Naive thymus-derived CD8-positive, alpha-beta T cell (primary cell): ENCODE measurements at regions not wholly inside any gene's neighbourhood (a gene's known extent, or its start where the extent isn't known, plus 50 kb on each side); places are given as distances from the start of the nearest gene placed in this dataset.

Source experiments
- ATAC-seq, 2 donors: fragments of 150-1000 bp; cut with Tn5 transposase in 1 of 2; sonication (Bioruptor Pico), chemical (Tn5 transposase) in 1 of 2; 1 replicate in 1 of 2; 2 replicates in 1 of 2; pipeline ENCODE4 v1.10.0; 2021; ENCODE audit warnings: mild to moderate bottlenecking in 2 of 2, moderate library complexity in 2 of 2
- POLR2A ChIA-PET: fragments of 350-600 bp; sonication (Branson Sonifier 250); formaldehyde crosslinking; loops from one replicate; lab custom pipeline; 2021; ENCODE audit warnings: antibody characterized with exemption; lab: Charles Lee
- DNase-seq, 10 donors: peaks; one replicate each; pipeline versions ENCODE4 v3.0.0 to v3.0.0-alpha.2; 2020 to 2022
- H3K27ac Mint-ChIP-seq, 10 donors: one replicate each; pipeline ENCODE4 v1.8.0; 2020 to 2022; ENCODE audit warnings: mild to moderate bottlenecking in 10 of 10, mixed read lengths in 10 of 10, moderate library complexity in 4 of 10, inconsistent platforms in 1 of 10
- H3K27me3 Mint-ChIP-seq, 5 donors: one replicate each; pipeline ENCODE4 v1.8.0; 2021 to 2022; ENCODE audit warnings: mixed read lengths in 5 of 5
- H3K36me3 Mint-ChIP-seq, 3 donors: one replicate each; pipeline ENCODE4 v1.8.0; 2020 to 2022; ENCODE audit warnings: mixed read lengths in 3 of 3, mild to moderate bottlenecking in 2 of 3, inconsistent platforms in 1 of 3
- H3K4me1 Mint-ChIP-seq, 4 donors: one replicate each; pipeline ENCODE4 v1.8.0; 2021 to 2022; ENCODE audit warnings: mixed read lengths in 4 of 4
- H3K4me3 Mint-ChIP-seq, 10 donors: one replicate each; pipeline ENCODE4 v1.8.0; 2020 to 2022; ENCODE audit warnings: mild to moderate bottlenecking in 10 of 10, mixed read lengths in 10 of 10, moderate library complexity in 6 of 10, inconsistent platforms in 1 of 10
- H3K9me3 Mint-ChIP-seq, 9 donors: one replicate each; pipeline ENCODE4 v1.8.0; 2020 to 2022; ENCODE audit warnings: mixed read lengths in 9 of 9, mild to moderate bottlenecking in 3 of 9, inconsistent platforms in 1 of 9, moderate library complexity in 1 of 9

GRCh38 chr2:128630974-128631697 is 312.5 kb upstream of the HS6ST1 start:
- ATAC-seq (no peak), DNase-seq (peak in 2 of 10 donors; percentile 2 to 9)
- H3K27me3 Mint-ChIP-seq: peaks cover 0 to under 1% (median 0%) of the 10 kb centered on the region in 5 donors
- no peak overlapping the region for H3K4me3 Mint-ChIP-seq
- H3K36me3 Mint-ChIP-seq: no peaks in the 10 kb centered on the region
- POLR2A ChIA-PET: no interaction called here
- no peaks in the 10 kb centered on the region for H3K9me3 Mint-ChIP-seq
- H3K4me1 Mint-ChIP-seq: peaks cover 0 to 2% (median 0%) of the 10 kb centered on the region in 4 donors
- peak overlapping the region in 1 of 10 donors; percentile 2 for H3K27ac Mint-ChIP-seq

- no peaks in the 10 kb centered on the region for H3K9me3 Mint-ChIP-seq
- no peaks in the 10 kb centered on the region for H3K36me3 Mint-ChIP-seq
Observed at GRCh38 chr2:128631698-128632500, 313.2 kb upstream of the HS6ST1 start.

GRCh38 chr2:128632501-128632800 is 313.8 kb upstream of the HS6ST1 start:
- H3K4me3 Mint-ChIP-seq: no peak overlapping the region
- ATAC-seq: no peak
- no peak overlapping the region for H3K27ac Mint-ChIP-seq
- peaks cover 0 to 3% (median 2%) of the 10 kb centered on the region in 5 donors for H3K27me3 Mint-ChIP-seq
- H3K36me3 Mint-ChIP-seq: no peaks in the 10 kb centered on the region
- peaks cover 0 to 2% (median under 1%) of the 10 kb centered on the region in 4 donors for H3K4me1 Mint-ChIP-seq
- DNase-seq: no peak
- no peaks in the 10 kb centered on the region for H3K9me3 Mint-ChIP-seq
- POLR2A ChIA-PET: no interaction called here

More at GRCh38 chr2:128631698-128632500, 313.2 kb upstream of the HS6ST1 start:
- ATAC-seq (no peak), DNase-seq (peak in 1 of 10 donors; percentile 14)
- H3K4me1 Mint-ChIP-seq: peaks cover 0 to 2% (median 0%) of the 10 kb centered on the region in 4 donors
- peaks cover 0 to 3% (median 0%) of the 10 kb centered on the region in 5 donors for H3K27me3 Mint-ChIP-seq
- H3K4me3 Mint-ChIP-seq: no peak overlapping the region
- POLR2A ChIA-PET: no interaction called here
- peak overlapping the region in 1 of 10 donors; percentile 27 for H3K27ac Mint-ChIP-seq

GRCh38 chr2:128633501-128633900 is 314.8 kb upstream of the HS6ST1 start:
- Mint-ChIP-seq H3K4me3 (no peak overlapping the region), H3K36me3 (no peaks in the 10 kb centered on the region), H3K27ac (no peak overlapping the region), H3K9me3 (no peaks in the 10 kb centered on the region), H3K4me1 (peaks cover 0 to 11% (median 1%) of the 10 kb centered on the region in 4 donors), H3K27me3 (peaks cover 0 to 7% (median 2%) of the 10 kb centered on the region in 5 donors)
- DNase-seq (no peak), ATAC-seq (no peak)
- POLR2A ChIA-PET: no interaction called here

- no peak overlapping the region for H3K4me3 Mint-ChIP-seq
- H3K4me1 Mint-ChIP-seq: peaks cover 0 to 16% (median 1%) of the 10 kb centered on the region in 4 donors
- peaks cover 0 to 7% (median 2%) of the 10 kb centered on the region in 5 donors for H3K27me3 Mint-ChIP-seq
- DNase-seq (peak in 1 of 10 donors; percentile 10), ATAC-seq (no peak)
- no peaks in the 10 kb centered on the region for H3K9me3 Mint-ChIP-seq
- POLR2A ChIA-PET: no interaction called here
- H3K27ac Mint-ChIP-seq: no peak overlapping the region
- H3K36me3 Mint-ChIP-seq: no peaks in the 10 kb centered on the region
Observed at GRCh38 chr2:128635361-128635900, 316.8 kb upstream of the HS6ST1 start.

GRCh38 chr2:128636802-128637147 is 318.1 kb upstream of the HS6ST1 start:
- Mint-ChIP-seq H3K9me3 (no peaks in the 10 kb centered on the region), H3K36me3 (no peaks in the 10 kb centered on the region), H3K4me1 (peaks cover 0 to 16% (median 1%) of the 10 kb centered on the region in 4 donors), H3K4me3 (no peak overlapping the region), H3K27ac (no peak overlapping the region), H3K27me3 (peaks cover 0 to 7% (median 2%) of the 10 kb centered on the region in 5 donors)
- ATAC-seq: no peak
- POLR2A ChIA-PET: no interaction called here
- no peak for DNase-seq

- DNase-seq (no peak), ATAC-seq (no peak)
- H3K4me1 Mint-ChIP-seq: peaks cover 0 to 16% (median 0%) of the 10 kb centered on the region in 4 donors
- no peaks in the 10 kb centered on the region for H3K9me3 Mint-ChIP-seq
- H3K36me3 Mint-ChIP-seq: no peaks in the 10 kb centered on the region
- H3K27me3 Mint-ChIP-seq: peaks cover 0 to 7% (median 2%) of the 10 kb centered on the region in 5 donors
- POLR2A ChIA-PET: no interaction called here
- H3K27ac Mint-ChIP-seq: peak overlapping the region in 1 of 10 donors; percentile 9
- H3K4me3 Mint-ChIP-seq: no peak overlapping the region
Observed at GRCh38 chr2:128637481-128638155, 318.9 kb upstream of the HS6ST1 start.

GRCh38 chr2:128638341-128639119 is 319.9 kb upstream of the HS6ST1 start:
- POLR2A ChIA-PET: no interaction called here
- DNase-seq (no peak), ATAC-seq (no peak)
- Mint-ChIP-seq H3K4me3 (no peak overlapping the region), H3K4me1 (peaks cover 0 to 16% (median 0%) of the 10 kb centered on the region in 4 donors), H3K9me3 (no peaks in the 10 kb centered on the region), H3K27ac (no peak overlapping the region), H3K27me3 (peaks cover 0 to 7% (median 2%) of the 10 kb centered on the region in 5 donors), H3K36me3 (no peaks in the 10 kb centered on the region)

- DNase-seq (no peak), ATAC-seq (no peak)
- no peaks in the 10 kb centered on the region for H3K36me3 Mint-ChIP-seq
- no peak overlapping the region for H3K4me3 Mint-ChIP-seq
- H3K27ac Mint-ChIP-seq: no peak overlapping the region
- peaks cover 0 to 7% (median 2%) of the 10 kb centered on the region in 5 donors for H3K27me3 Mint-ChIP-seq
- H3K9me3 Mint-ChIP-seq: no peaks in the 10 kb centered on the region
- H3K4me1 Mint-ChIP-seq: peaks cover 0 to 16% (median 0%) of the 10 kb centered on the region in 4 donors
- POLR2A ChIA-PET: no interaction called here
Observed at GRCh38 chr2:128639120-128639477, 320.4 kb upstream of the HS6ST1 start.

GRCh38 chr2:128639693-128640092 is 321.0 kb upstream of the HS6ST1 start:
- Mint-ChIP-seq H3K9me3 (no peaks in the 10 kb centered on the region), H3K27ac (no peak overlapping the region), H3K4me1 (peaks cover 0 to 16% (median 0%) of the 10 kb centered on the region in 4 donors), H3K27me3 (peaks cover 0 to 7% (median 2%) of the 10 kb centered on the region in 5 donors), H3K4me3 (no peak overlapping the region), H3K36me3 (no peaks in the 10 kb centered on the region)
- no peak for DNase-seq
- POLR2A ChIA-PET: no interaction called here
- no peak for ATAC-seq

- H3K9me3 Mint-ChIP-seq: no peaks in the 10 kb centered on the region
- peaks cover 0 to 16% (median 0%) of the 10 kb centered on the region in 4 donors for H3K4me1 Mint-ChIP-seq
- peaks cover 0 to 7% (median 2%) of the 10 kb centered on the region in 5 donors for H3K27me3 Mint-ChIP-seq
- no peak overlapping the region for H3K27ac Mint-ChIP-seq
- POLR2A ChIA-PET: no interaction called here
- no peak for DNase-seq
- H3K36me3 Mint-ChIP-seq: no peaks in the 10 kb centered on the region
- ATAC-seq: no peak
- H3K4me3 Mint-ChIP-seq: no peak overlapping the region
Observed at GRCh38 chr2:128640166-128640844, 321.6 kb upstream of the HS6ST1 start.
